GM23338 (cell line): ENCODE measurements at regions not wholly inside any gene's neighbourhood (a gene's known extent, or its start where the extent isn't known, plus 50 kb on each side); places are given as distances from the start of the nearest gene placed in this dataset.

Experiments
- ATAC-seq: fragments of 200-7000 bp; cut with Tn5 transposase; 3 replicates; pipeline ENCODE4 v1.9.1; 2020
- DNase-seq: peaks from one replicate; pipeline ENCODE4 v3.0.0-alpha.2; 2015; ENCODE audit warnings: low spot score
- H2AFZ ChIP-seq: fragments of 200-600 bp; sonication (generic); 2 replicates; pipeline ENCODE4 v1.8.0; 2016; ENCODE audit warnings: antibody characterized with exemption, mild to moderate bottlenecking, moderate library complexity
- H3F3A ChIP-seq: fragments of 200-600 bp; sonication (generic); replicated peaks from 2 replicates; pipeline ENCODE4 v1.8.0; 2017; ENCODE audit warnings: antibody characterized with exemption, mixed run types, low read depth
- H3K27ac ChIP-seq: fragments of 200-600 bp; sonication (generic); 2 replicates; pipeline ENCODE4 v1.6.1; 2016; ENCODE audit warnings: low read depth
- H3K27me3 ChIP-seq: fragments of 200-600 bp; sonication (generic); 2 replicates; pipeline ENCODE4 v1.8.0; 2016; ENCODE audit warnings: mild to moderate bottlenecking, mixed run types, moderate library complexity; ENCODE audit not compliant: insufficient read depth
- H3K36me3 ChIP-seq: fragments of 200-600 bp; sonication (generic); 2 replicates; pipeline ENCODE4 v1.8.0; 2016; ENCODE audit warnings: mild to moderate bottlenecking; ENCODE audit not compliant: insufficient read depth
- H3K4me1 ChIP-seq: fragments of 200-600 bp; sonication (generic); 2 replicates; pipeline ENCODE4 v1.8.0; 2016; ENCODE audit warnings: mild to moderate bottlenecking, moderate library complexity; ENCODE audit not compliant: insufficient read depth
- H3K4me2 ChIP-seq: fragments of 200-600 bp; sonication (generic); 2 replicates; pipeline ENCODE4 v1.7.1; 2017; ENCODE audit warnings: mixed run types
- H3K4me3 ChIP-seq: fragments of 200-600 bp; sonication (generic); 2 replicates; pipeline ENCODE4 v1.6.1; 2016; ENCODE audit warnings: mixed run types
- H3K79me2 ChIP-seq: fragments of 200-600 bp; sonication (generic); replicated peaks from 2 replicates; pipeline ENCODE4 v1.8.0; 2017; ENCODE audit warnings: mild to moderate bottlenecking; ENCODE audit not compliant: insufficient read depth
- H3K9me2 ChIP-seq: fragments of 200-600 bp; sonication (generic); 2 replicates; pipeline ENCODE4 v1.8.0; 2017; ENCODE audit not compliant: insufficient read depth
- H4K20me1 ChIP-seq: fragments of 200-600 bp; sonication (generic); replicated peaks from 2 replicates; pipeline ENCODE4 v1.8.0; 2017; ENCODE audit warnings: mild to moderate bottlenecking; ENCODE audit not compliant: insufficient read depth
- H3K27ac Mint-ChIP-seq: 2 replicates; pipeline ENCODE4 v1.8.0; 2020; ENCODE audit warnings: inconsistent platforms, mild to moderate bottlenecking, moderate library complexity, mixed read lengths
- H3K27me3 Mint-ChIP-seq: 3 replicates; pipeline ENCODE4 v1.8.0; 2022; ENCODE audit warnings: low read depth, mild to moderate bottlenecking, moderate library complexity, mixed read lengths, inconsistent platforms; ENCODE audit not compliant: insufficient read depth, poor library complexity
- H3K36me3 Mint-ChIP-seq: 3 replicates; pipeline ENCODE4 v1.8.0; 2021; ENCODE audit warnings: low read depth, mild to moderate bottlenecking, inconsistent platforms, moderate library complexity, mixed read lengths
- H3K4me1 Mint-ChIP-seq: 3 replicates; pipeline ENCODE4 v1.8.0; 2020; ENCODE audit warnings: mild to moderate bottlenecking, inconsistent platforms, mixed read lengths
- H3K4me3 Mint-ChIP-seq: 3 replicates; pipeline ENCODE4 v1.8.0; 2021; ENCODE audit warnings: moderate library complexity, mild to moderate bottlenecking, inconsistent platforms, mixed read lengths
- H3K9me3 Mint-ChIP-seq: 3 replicates; pipeline ENCODE4 v1.8.0; 2020; ENCODE audit warnings: moderate library complexity, mild to moderate bottlenecking, inconsistent platforms, mixed read lengths
- CREB1 ChIP-seq: fragments of 250-450 bp; sonication (Bioruptor Pico); IDR thresholded peaks from 2 replicates; pipeline ENCODE4 v1.5.0; 2020; ENCODE audit warnings: low read depth, mild to moderate bottlenecking, moderate library complexity
- CTCF ChIP-seq, 2 experiments: fragments of 200-600 bp in 1 of 2; sonication (generic) in 1 of 2; conservative IDR thresholded peaks; 2 replicates each; pipeline versions ENCODE4 v1.5.1 to v1.6.1; 2016 to 2017; ENCODE audit warnings: antibody characterized with exemption in 2 of 2, low read depth in 2 of 2, mild to moderate bottlenecking in 2 of 2, moderate library complexity in 1 of 2
- ETS1 ChIP-seq: IDR thresholded peaks from 2 replicates; pipeline ENCODE4 v1.6.1; 2016; ENCODE audit warnings: antibody characterized with exemption
- EZH2 ChIP-seq: fragments of 200-600 bp; sonication (generic); IDR thresholded peaks from one replicate; pipeline ENCODE4 v1.8.0; 2017; ENCODE audit warnings: antibody characterized with exemption, mild to moderate bottlenecking, low read depth; ENCODE audit not compliant: unreplicated experiment
- EZH2phosphoT487 ChIP-seq: fragments of 200-600 bp; sonication (generic); IDR thresholded peaks from one replicate; pipeline ENCODE4 v1.8.1; 2018; ENCODE audit warnings: antibody characterized with exemption; ENCODE audit not compliant: unreplicated experiment
- JUNB ChIP-seq: IDR thresholded peaks from one replicate; pipeline ENCODE4 v1.6.1; 2016; ENCODE audit warnings: antibody characterized with exemption; ENCODE audit not compliant: unreplicated experiment
- NANOG ChIP-seq: IDR thresholded peaks from 2 replicates; pipeline ENCODE4 v1.6.1; 2016; ENCODE audit warnings: antibody characterized with exemption, borderline replicate concordance
- POLR2AphosphoS5 ChIP-seq: IDR thresholded peaks from 2 replicates; pipeline ENCODE4 v1.6.1; 2016; ENCODE audit warnings: antibody characterized with exemption, low read depth
- REST ChIP-seq: IDR thresholded peaks from one replicate; pipeline ENCODE4 v1.6.1; 2018; ENCODE audit warnings: antibody characterized with exemption; ENCODE audit not compliant: unreplicated experiment
- STAT1 ChIP-seq: IDR thresholded peaks from one replicate; pipeline ENCODE4 v1.6.1; 2016; ENCODE audit warnings: antibody characterized with exemption; ENCODE audit not compliant: unreplicated experiment
- ZNF114 ChIP-seq: fragments of 250-450 bp; sonication (Bioruptor Pico); IDR thresholded peaks from 2 replicates; pipeline ENCODE4 v1.5.0; 2020; ENCODE audit warnings: mild to moderate bottlenecking, moderate library complexity
- ZNF331 ChIP-seq: fragments of 250-450 bp; sonication (Bioruptor Pico); IDR thresholded peaks from 2 replicates; pipeline ENCODE4 v1.5.0; 2020; ENCODE audit warnings: low read depth, mild to moderate bottlenecking, moderate library complexity
- TF ChIP-seq, protein P1 (sequence below): fragments of 250-450 bp; sonication (Bioruptor Pico); IDR thresholded peaks from 2 replicates; pipeline ENCODE4 v1.5.0; 2020; ENCODE audit warnings: mild to moderate bottlenecking, moderate library complexity

DNA sequence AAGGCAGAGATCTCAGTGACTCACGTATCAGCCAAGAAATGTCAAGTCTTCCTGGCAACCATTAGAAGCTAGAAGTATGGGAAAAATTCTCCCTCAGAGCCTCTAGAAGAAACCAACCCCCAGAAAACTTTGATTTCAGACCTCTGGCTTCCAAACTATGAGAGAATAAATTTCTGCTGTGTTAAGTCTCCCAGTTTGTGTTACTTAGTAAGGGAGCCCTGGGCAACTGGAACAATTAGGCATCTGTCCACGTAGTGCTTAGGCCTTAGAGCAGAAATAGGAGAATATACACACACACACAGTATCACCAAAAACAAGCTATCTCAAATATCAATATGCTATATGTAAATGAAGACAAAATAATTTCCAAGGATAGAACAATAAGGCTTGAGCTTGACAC lies 894.8 kb upstream of the CDH10 start:
- Mint-ChIP-seq H3K27me3 (no peaks in the 10 kb centered on the region), H3K4me1 (no peaks in the 10 kb centered on the region), H3K36me3 (no peaks in the 10 kb centered on the region), H3K9me3 (no peaks in the 10 kb centered on the region), H3K4me3 (no peak overlapping the region), H3K27ac (no peak overlapping the region)
- H3K9me2 ChIP-seq, result no peaks in the 10 kb centered on the region
- peak overlapping the region; percentile 66; the same call in 1 of the 2 replicates for H2AFZ ChIP-seq
- TF ChIP-seq NANOG (no peak), JUNB (no peak), EZH2 (no peak), REST (no peak), ZNF114 (no peak), ETS1 (no peak), CREB1 (CRISPR knock-in tag) (no peak), STAT1 (no peak), POLR2AphosphoS5 (no peak), ZNF331 (no peak), CTCF (conservative IDR thresholded peaks at IDR 0.05; ENCODE audit: low read depth in 2 of 2) (no peak), EZH2phosphoT487 (no peak)
- TF ChIP-seq, protein P1, sequence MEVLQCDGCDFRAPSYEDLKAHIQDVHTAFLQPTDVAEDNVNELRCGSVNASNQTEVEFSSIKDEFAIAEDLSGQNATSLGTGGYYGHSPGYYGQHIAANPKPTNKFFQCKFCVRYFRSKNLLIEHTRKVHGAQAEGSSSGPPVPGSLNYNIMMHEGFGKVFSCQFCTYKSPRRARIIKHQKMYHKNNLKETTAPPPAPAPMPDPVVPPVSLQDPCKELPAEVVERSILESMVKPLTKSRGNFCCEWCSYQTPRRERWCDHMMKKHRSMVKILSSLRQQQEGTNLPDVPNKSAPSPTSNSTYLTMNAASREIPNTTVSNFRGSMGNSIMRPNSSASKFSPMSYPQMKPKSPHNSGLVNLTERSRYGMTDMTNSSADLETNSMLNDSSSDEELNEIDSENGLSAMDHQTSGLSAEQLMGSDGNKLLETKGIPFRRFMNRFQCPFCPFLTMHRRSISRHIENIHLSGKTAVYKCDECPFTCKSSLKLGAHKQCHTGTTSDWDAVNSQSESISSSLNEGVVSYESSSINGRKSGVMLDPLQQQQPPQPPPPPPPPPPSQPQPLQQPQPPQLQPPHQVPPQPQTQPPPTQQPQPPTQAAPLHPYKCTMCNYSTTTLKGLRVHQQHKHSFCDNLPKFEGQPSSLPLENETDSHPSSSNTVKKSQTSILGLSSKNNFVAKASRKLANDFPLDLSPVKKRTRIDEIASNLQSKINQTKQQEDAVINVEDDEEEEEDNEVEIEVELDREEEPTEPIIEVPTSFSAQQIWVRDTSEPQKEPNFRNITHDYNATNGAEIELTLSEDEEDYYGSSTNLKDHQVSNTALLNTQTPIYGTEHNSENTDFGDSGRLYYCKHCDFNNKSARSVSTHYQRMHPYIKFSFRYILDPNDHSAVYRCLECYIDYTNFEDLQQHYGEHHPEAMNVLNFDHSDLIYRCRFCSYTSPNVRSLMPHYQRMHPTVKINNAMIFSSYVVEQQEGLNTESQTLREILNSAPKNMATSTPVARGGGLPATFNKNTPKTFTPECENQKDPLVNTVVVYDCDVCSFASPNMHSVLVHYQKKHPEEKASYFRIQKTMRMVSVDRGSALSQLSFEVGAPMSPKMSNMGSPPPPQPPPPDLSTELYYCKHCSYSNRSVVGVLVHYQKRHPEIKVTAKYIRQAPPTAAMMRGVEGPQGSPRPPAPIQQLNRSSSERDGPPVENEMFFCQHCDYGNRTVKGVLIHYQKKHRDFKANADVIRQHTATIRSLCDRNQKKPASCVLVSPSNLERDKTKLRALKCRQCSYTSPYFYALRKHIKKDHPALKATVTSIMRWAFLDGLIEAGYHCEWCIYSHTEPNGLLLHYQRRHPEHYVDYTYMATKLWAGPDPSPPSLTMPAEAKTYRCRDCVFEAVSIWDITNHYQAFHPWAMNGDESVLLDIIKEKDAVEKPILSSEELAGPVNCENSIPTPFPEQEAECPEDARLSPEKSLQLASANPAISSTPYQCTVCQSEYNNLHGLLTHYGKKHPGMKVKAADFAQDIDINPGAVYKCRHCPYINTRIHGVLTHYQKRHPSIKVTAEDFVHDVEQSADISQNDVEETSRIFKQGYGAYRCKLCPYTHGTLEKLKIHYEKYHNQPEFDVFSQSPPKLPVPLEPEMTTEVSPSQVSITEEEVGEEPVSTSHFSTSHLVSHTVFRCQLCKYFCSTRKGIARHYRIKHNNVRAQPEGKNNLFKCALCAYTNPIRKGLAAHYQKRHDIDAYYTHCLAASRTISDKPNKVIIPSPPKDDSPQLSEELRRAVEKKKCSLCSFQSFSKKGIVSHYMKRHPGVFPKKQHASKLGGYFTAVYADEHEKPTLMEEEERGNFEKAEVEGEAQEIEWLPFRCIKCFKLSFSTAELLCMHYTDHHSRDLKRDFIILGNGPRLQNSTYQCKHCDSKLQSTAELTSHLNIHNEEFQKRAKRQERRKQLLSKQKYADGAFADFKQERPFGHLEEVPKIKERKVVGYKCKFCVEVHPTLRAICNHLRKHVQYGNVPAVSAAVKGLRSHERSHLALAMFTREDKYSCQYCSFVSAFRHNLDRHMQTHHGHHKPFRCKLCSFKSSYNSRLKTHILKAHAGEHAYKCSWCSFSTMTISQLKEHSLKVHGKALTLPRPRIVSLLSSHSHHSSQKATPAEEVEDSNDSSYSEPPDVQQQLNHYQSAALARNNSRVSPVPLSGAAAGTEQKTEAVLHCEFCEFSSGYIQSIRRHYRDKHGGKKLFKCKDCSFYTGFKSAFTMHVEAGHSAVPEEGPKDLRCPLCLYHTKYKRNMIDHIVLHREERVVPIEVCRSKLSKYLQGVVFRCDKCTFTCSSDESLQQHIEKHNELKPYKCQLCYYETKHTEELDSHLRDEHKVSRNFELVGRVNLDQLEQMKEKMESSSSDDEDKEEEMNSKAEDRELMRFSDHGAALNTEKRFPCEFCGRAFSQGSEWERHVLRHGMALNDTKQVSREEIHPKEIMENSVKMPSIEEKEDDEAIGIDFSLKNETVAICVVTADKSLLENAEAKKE (CRISPR knock-in tag), result no peak
- no peaks in the 10 kb centered on the region for H3K27me3 ChIP-seq
- ATAC-seq (no peak), DNase-seq (peak; percentile 8)
- no peaks in the 10 kb centered on the region for H3K79me2 ChIP-seq
- no peaks in the 10 kb centered on the region for H3K36me3 ChIP-seq
- H3K27ac ChIP-seq, result no peak overlapping the region
- no peak overlapping the region for H3K4me3 ChIP-seq
- H3F3A ChIP-seq, result no peaks in the 10 kb centered on the region
- H3K4me2 ChIP-seq, result no peak overlapping the region
- no peaks in the 10 kb centered on the region for H3K4me1 ChIP-seq
- no peaks in the 10 kb centered on the region for H4K20me1 ChIP-seq
